GM21423 (cell line): ENCODE measurements at regions not wholly inside any gene's neighbourhood (a gene's known extent, or its start where the extent isn't known, plus 50 kb on each side); places are given as distances from the start of the nearest gene placed in this dataset.

Source experiments
- ATAC-seq: cut with Tn5 transposase; IDR thresholded peaks from one replicate; pipeline ENCODE4 v1.9.1; 2021; ENCODE audit warnings: mild to moderate bottlenecking, moderate library complexity; ENCODE audit not compliant: unreplicated experiment

- no peak for ATAC-seq
These were observed 83.9 kb upstream of the BTBD3 start for GRCh38 chr20:11833825-11834224.

GRCh38 chr20:11838076-11838636 is 79.5 kb upstream of the BTBD3 start:
- no peak for ATAC-seq

- no peak for ATAC-seq
These were observed 75.7 kb upstream of the BTBD3 start for GRCh38 chr20:11841972-11842461.

- ATAC-seq, result no peak
These were observed 74.4 kb upstream of the BTBD3 start for GRCh38 chr20:11843289-11843688.

GRCh38 chr20:11844691-11845090 is 73.0 kb upstream of the BTBD3 start:
- ATAC-seq, result no peak

GRCh38 chr20:11845340-11845739 is 72.4 kb upstream of the BTBD3 start:
- ATAC-seq, result no peak

GRCh38 chr20:11846131-11846530 is 71.6 kb upstream of the BTBD3 start:
- no peak for ATAC-seq

GRCh38 chr20:11847827-11848226 is 69.9 kb upstream of the BTBD3 start:
- no peak for ATAC-seq

GRCh38 chr20:11849270-11849915 is 68.3 kb upstream of the BTBD3 start:
- ATAC-seq, result no peak

GRCh38 chr20:11849976-11850670 is 67.6 kb upstream of the BTBD3 start:
- no peak for ATAC-seq

- no peak for ATAC-seq
These were observed 66.8 kb upstream of the BTBD3 start for GRCh38 chr20:11850901-11851300.

GRCh38 chr20:11851646-11852045 is 66.0 kb upstream of the BTBD3 start:
- no peak for ATAC-seq

GRCh38 chr20:11852189-11852588 is 65.5 kb upstream of the BTBD3 start:
- no peak for ATAC-seq

GRCh38 chr20:11852811-11853210 is 64.9 kb upstream of the BTBD3 start:
- ATAC-seq, result no peak

- ATAC-seq, result no peak
These were observed 64.3 kb upstream of the BTBD3 start for GRCh38 chr20:11853359-11853758.

GRCh38 chr20:11861479-11861878 is 56.2 kb upstream of the BTBD3 start:
- ATAC-seq, result no peak

GRCh38 chr20:11867291-11867919 is 50.3 kb upstream of the BTBD3 start:
- ATAC-seq, result no peak
